Endothelial cell of umbilical vein (primary cell): ENCODE measurements at regions not wholly inside any gene's neighbourhood (a gene's known extent, or its start where the extent isn't known, plus 50 kb on each side); places are given as distances from the start of the nearest gene placed in this dataset.

ENCODE experiments used
- BruUV-seq: library from RNA; stranded (reverse); fragments of 400-500 nt; replicated peaks from 2 replicates; lab custom pipeline; 2021; lab: Mats Ljungman, UMichigan
- CTCF ChIA-PET: fragments of 300-600, 350-600 bp; sonication (Branson Sonifier 250); formaldehyde crosslinking; loops from one replicate; lab custom pipeline; 2021; ENCODE audit warnings: antibody characterized with exemption, inconsistent platforms; lab: Charles Lee
- POLR2A ChIA-PET: fragments of 300-600, 350-600 bp; sonication (Branson Sonifier 250); formaldehyde crosslinking; loops from one replicate; lab custom pipeline; 2021; ENCODE audit warnings: antibody characterized with exemption, inconsistent platforms; lab: Charles Lee
- DNase-seq: peaks from one replicate; pipeline ENCODE4 v3.0.0-alpha.2; 2011; ENCODE audit warnings: low read depth, low spot score
- FAIRE-seq: peaks from 2 replicates; lab custom pipeline; 2011; peaks lifted over from hg19 to GRCh38; lab: Jason Lieb, UNC
- H2AFZ ChIP-seq: 2 replicates; pipeline ENCODE4 v1.6.0; 2012; ENCODE audit warnings: low read depth, low read length, control low read depth, inconsistent platforms
- H3K27ac ChIP-seq: 2 replicates; pipeline ENCODE4 v1.5.1; 2011; ENCODE audit warnings: low read depth, mild to moderate bottlenecking, control low read depth, low read length, moderate library complexity; ENCODE audit not compliant: insufficient read depth
- H3K27me3 ChIP-seq, 2 experiments: 2 replicates each; pipeline versions ENCODE4 v1.6.0 to v1.6.1; 2011; ENCODE audit warnings: low read length in 2 of 2, mixed read lengths in 1 of 2; ENCODE audit not compliant: control insufficient read depth in 2 of 2, insufficient read depth in 2 of 2
- H3K36me3 ChIP-seq, 2 experiments: 2 replicates in 1 of 2; 3 replicates in 1 of 2; pipeline ENCODE4 v1.5.1; 2011; ENCODE audit warnings: low read length in 2 of 2, mild to moderate bottlenecking in 1 of 2, moderate library complexity in 1 of 2; ENCODE audit not compliant: control insufficient read depth in 2 of 2, insufficient read depth in 2 of 2; ENCODE audit errors: extremely low read depth in 1 of 2
- H3K4me1 ChIP-seq: 3 replicates; pipeline ENCODE4 v1.5.1; 2011; ENCODE audit warnings: mild to moderate bottlenecking, low read length; ENCODE audit not compliant: control insufficient read depth, insufficient read depth; ENCODE audit errors: extremely low read depth
- H3K4me2 ChIP-seq: 2 replicates; pipeline ENCODE4 v1.6.1; 2011; ENCODE audit warnings: low read length, control low read depth, mixed read lengths; ENCODE audit not compliant: insufficient read depth
- H3K4me3 ChIP-seq, 3 experiments: fragments of 200-600 bp in 1 of 3; sonication (generic), shearing (Covaris generic) in 1 of 3; replicated peaks in 1 of 3; 2 replicates each; pipeline ENCODE4 v1.5.1; 2011 to 2016; ENCODE audit warnings: control low read depth in 3 of 3, low read length in 3 of 3, mild to moderate bottlenecking in 2 of 3, inconsistent platforms in 1 of 3, low read depth in 1 of 3, moderate library complexity in 1 of 3; ENCODE audit not compliant: insufficient read depth in 1 of 3
- H3K79me2 ChIP-seq: 2 replicates; pipeline ENCODE4 v1.6.0; 2012; ENCODE audit warnings: low read length, inconsistent platforms; ENCODE audit not compliant: control insufficient read depth, insufficient read depth
- H3K9ac ChIP-seq: replicated peaks from 2 replicates; pipeline ENCODE3; 2011; ENCODE audit warnings: low read length, control low read depth; ENCODE audit not compliant: insufficient read depth; ENCODE audit errors: extremely low read depth
- H3K9me1 ChIP-seq: replicated peaks from 3 replicates; pipeline ENCODE4 v1.6.0; 2011; ENCODE audit warnings: mild to moderate bottlenecking, low read length; ENCODE audit not compliant: control insufficient read depth, insufficient read depth; ENCODE audit errors: extremely low read depth
- H3K9me3 ChIP-seq: replicated peaks from 2 replicates; pipeline ENCODE4 v1.5.1; 2012; ENCODE audit warnings: low read length, inconsistent platforms; ENCODE audit not compliant: control insufficient read depth, insufficient read depth
- H4K20me1 ChIP-seq: replicated peaks from 2 replicates; pipeline ENCODE3; 2011; ENCODE audit warnings: mild to moderate bottlenecking, low read length; ENCODE audit not compliant: control insufficient read depth, insufficient read depth; ENCODE audit errors: extremely low read depth
- CTCF ChIP-seq, 2 donors: IDR thresholded peaks; 1 replicate in 1 of 2; 2 replicates in 1 of 2; pipeline ENCODE4 v1.5.1; 2011; ENCODE audit warnings: low read length in 2 of 2, mild to moderate bottlenecking in 2 of 2, moderate library complexity in 2 of 2, control low read depth in 1 of 2, inconsistent platforms in 1 of 2, low read depth in 1 of 2; ENCODE audit not compliant: insufficient read depth in 1 of 2; ENCODE audit errors: extremely low read depth in 1 of 2
- EZH2 ChIP-seq: IDR thresholded peaks from 2 replicates; pipeline ENCODE4 v1.6.1; 2012; ENCODE audit warnings: borderline replicate concordance, low read depth, mild to moderate bottlenecking, moderate library complexity, low read length, inconsistent platforms; ENCODE audit not compliant: severe bottlenecking
- FOS ChIP-seq: IDR thresholded peaks from 2 replicates; pipeline ENCODE4 v1.6.1; 2011; ENCODE audit warnings: mild to moderate bottlenecking, low read length, moderate library complexity, borderline replicate concordance; ENCODE audit not compliant: insufficient read depth
- GATA2 ChIP-seq: IDR thresholded peaks from 2 replicates; pipeline ENCODE4 v1.7.0; 2011; ENCODE audit warnings: low read depth, mild to moderate bottlenecking, moderate library complexity, mixed read lengths, low read length; ENCODE audit not compliant: insufficient read length, insufficient read depth
- JUN ChIP-seq: IDR thresholded peaks from 2 replicates; pipeline ENCODE4 v1.6.1; 2011; ENCODE audit warnings: borderline replicate concordance, low read depth; ENCODE audit not compliant: insufficient read length, insufficient read depth
- MYC ChIP-seq: IDR thresholded peaks from one replicate; pipeline ENCODE4 v1.6.1; 2011; ENCODE audit warnings: mild to moderate bottlenecking, low read depth, low read length
- POLR2A ChIP-seq: IDR thresholded peaks from 2 replicates; pipeline ENCODE4 v1.6.1; 2012; ENCODE audit warnings: low read depth, mild to moderate bottlenecking, control low read depth, low read length
- POLR2AphosphoS5 ChIP-seq: IDR thresholded peaks from 2 replicates; pipeline ENCODE4 v1.6.1; 2012; ENCODE audit warnings: low read depth, mild to moderate bottlenecking, control low read depth, low read length, moderate library complexity; ENCODE audit not compliant: insufficient read depth
- dilution Hi-C: fragments of 300-500 bp; cut with MboI; formaldehyde crosslinking; loops from one replicate; pipeline ENCODE4 v1.15.0; 2019; ENCODE audit warnings: low sequenced_read_pairs; ENCODE audit not compliant: extremely low pct_ligation_motif_present
- intact Hi-C: fragments of 100-400 bp; cut with micrococcal nuclease; formaldehyde crosslinking; loops from one replicate; pipeline ENCODE4 v1.10.0; 2022
- TF ChIP-seq, protein P1 (sequence below): IDR thresholded peaks from 2 replicates; pipeline ENCODE4 v1.6.1; 2011; ENCODE audit not compliant: insufficient read depth, insufficient read length

DNA sequence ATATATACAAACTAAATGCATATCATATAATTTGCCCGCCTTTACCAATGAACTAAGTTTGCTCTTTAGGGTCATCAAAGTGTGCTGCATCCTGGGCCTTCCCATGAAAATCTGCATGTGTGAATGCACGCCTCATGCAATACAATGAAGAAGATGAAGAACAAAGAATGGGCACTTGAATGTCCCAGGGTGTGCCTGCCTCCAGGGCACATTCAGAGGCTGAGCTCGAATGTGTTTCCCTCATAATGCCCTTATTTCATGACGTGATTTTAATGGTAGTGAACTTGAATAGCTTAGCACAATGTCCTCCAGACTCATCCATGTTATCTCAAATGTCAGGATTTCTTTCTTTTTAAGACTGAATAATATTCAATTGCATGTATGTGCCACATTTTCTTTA, 824.9 kb downstream of the TNS3 start:
- Histone ChIP-seq H3K36me3 (no peaks in the 10 kb centered on the region), H3K4me2 (no peak overlapping the region), H3K27me3 (no peaks in the 10 kb centered on the region), H2AFZ (no peak overlapping the region), H3K79me2 (no peaks in the 10 kb centered on the region), H3K4me3 (no peak overlapping the region), H3K9me1 (no peaks in the 10 kb centered on the region), H3K9ac (no peak overlapping the region), H3K27ac (no peak overlapping the region), H3K9me3 (no peaks in the 10 kb centered on the region), H4K20me1 (no peaks in the 10 kb centered on the region), H3K4me1 (peaks cover 45% of the 10 kb centered on the region)
- ChIA-PET CTCF (no interaction called here), POLR2A (no interaction called here)
- no peak for TF ChIP-seq GATA2
- no peak for TF ChIP-seq MYC
- no peak for TF ChIP-seq POLR2A
- intact Hi-C loops: loop anchor here (10.0 kb wide), 1 partner anchor 1028 kb away; no protein-coding TSS in a partner anchor
- dilution Hi-C loops: no loop called here
- DNase-seq (no peak), FAIRE-seq (no peak)
- no TSS peak for BruUV-seq

DNA sequence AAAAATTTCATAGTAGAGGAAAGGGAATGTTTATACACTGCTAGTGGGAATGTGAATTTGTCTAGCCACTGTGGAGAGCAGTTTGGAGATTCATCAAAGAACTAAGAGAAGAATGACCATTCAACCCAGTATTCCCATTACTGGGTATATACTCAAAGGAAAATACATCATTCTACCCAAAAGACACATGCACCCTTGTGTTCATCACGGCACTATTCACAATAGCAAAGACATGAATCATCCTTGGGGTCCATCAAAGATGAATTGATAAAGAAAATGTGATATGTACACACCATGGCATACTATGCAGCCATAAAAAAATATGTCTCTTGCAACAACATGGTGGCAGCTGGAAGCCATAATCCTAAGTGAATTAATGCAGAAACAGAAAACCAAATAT, 825.7 kb downstream of the TNS3 start:
- FAIRE-seq (no peak), DNase-seq (no peak)
- TF ChIP-seq POLR2A: no peak
- TF ChIP-seq POLR2AphosphoS5: no peak
- TF ChIP-seq EZH2: no peak
- TF ChIP-seq FOS: no peak
- TF ChIP-seq, protein P1, sequence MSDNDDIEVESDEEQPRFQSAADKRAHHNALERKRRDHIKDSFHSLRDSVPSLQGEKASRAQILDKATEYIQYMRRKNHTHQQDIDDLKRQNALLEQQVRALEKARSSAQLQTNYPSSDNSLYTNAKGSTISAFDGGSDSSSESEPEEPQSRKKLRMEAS: no peak
- TF ChIP-seq MYC: no peak
- no peak for TF ChIP-seq GATA2
- TF ChIP-seq JUN: no peak
- no peak for TF ChIP-seq CTCF (IDR thresholded peaks at IDR 0.05; ENCODE audit: extremely low read depth in 1 of 2, insufficient read depth in 1 of 2, low read depth in 1 of 2, low read length in 2 of 2)
- Histone ChIP-seq H3K9ac (no peak overlapping the region), H3K9me3 (no peaks in the 10 kb centered on the region), H3K36me3 (no peaks in the 10 kb centered on the region), H3K27ac (no peak overlapping the region), H3K27me3 (no peaks in the 10 kb centered on the region), H3K9me1 (no peaks in the 10 kb centered on the region), H3K4me1 (peaks cover 49% of the 10 kb centered on the region), H4K20me1 (no peaks in the 10 kb centered on the region), H3K79me2 (no peaks in the 10 kb centered on the region), H2AFZ (no peak overlapping the region), H3K4me2 (no peak overlapping the region), H3K4me3 (no peak overlapping the region)
- dilution Hi-C loops (no loop called here), intact Hi-C loops (loop anchor here (10.0 kb wide), 1 partner anchor 1029 kb away; no protein-coding TSS in a partner anchor)
- POLR2A ChIA-PET: no interaction called here
- no TSS peak for BruUV-seq
- CTCF ChIA-PET: no interaction called here
